ENCODE measurements at regions not wholly inside any gene's neighbourhood (a gene's known extent, or its start where the extent isn't known, plus 50 kb on each side); places are given as distances from the start of the nearest gene placed in this dataset.
A peak's percentile ranks its signal among the peaks of the same experiment; 100 is the strongest.

GRCh38 chr3:188060264-188060835, 93.6 kb upstream of the LPP start:
- no peak overlapping the region for H3K4me3 ChIP-seq (ENCODE audit: low read depth, low read length)
- DNase-seq (ENCODE audit: low read depth), result no peak
- TF ChIP-seq CTCF (conservative IDR thresholded peaks at IDR 0.05; ENCODE audit: low read depth, low read length), result no peak

DNA sequence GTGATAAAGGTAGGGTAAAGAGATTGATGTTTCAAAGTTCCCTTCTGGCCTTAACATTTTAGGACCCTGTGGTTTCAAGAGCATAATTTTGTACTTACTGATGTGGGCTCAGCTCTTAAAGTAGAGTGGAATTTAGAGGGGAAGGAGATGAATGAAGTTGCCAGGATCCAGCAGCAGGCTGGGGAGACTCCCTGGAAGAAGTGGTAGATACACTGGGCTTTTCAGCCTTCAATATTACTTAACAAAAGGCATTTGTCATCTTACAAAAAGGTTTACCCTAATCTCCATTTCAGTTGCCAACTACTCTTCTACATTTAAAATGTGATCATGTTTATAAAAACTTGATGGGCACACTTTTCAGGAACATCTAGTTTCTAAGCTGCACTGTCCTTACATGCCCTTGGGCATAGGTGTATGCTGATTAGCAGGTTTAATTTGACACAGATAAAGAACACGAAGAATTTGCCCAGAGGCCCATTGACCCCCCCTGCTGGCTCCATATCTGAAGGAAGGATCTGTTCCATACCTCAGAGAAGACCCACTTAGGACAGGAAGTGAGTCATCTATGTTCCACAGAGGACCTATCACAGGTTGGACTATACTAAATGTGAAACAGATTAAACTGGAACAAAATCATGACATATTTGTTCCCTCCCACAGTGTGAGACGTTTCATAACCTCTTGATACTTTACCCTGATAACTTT, 93.0 kb upstream of the LPP start:
- TF ChIP-seq CTCF (conservative IDR thresholded peaks at IDR 0.05; ENCODE audit: low read depth, low read length), result peak; percentile 33
- no peak overlapping the region for H3K4me3 ChIP-seq (ENCODE audit: low read depth, low read length)
- no peak for DNase-seq (ENCODE audit: low read depth)

DNA sequence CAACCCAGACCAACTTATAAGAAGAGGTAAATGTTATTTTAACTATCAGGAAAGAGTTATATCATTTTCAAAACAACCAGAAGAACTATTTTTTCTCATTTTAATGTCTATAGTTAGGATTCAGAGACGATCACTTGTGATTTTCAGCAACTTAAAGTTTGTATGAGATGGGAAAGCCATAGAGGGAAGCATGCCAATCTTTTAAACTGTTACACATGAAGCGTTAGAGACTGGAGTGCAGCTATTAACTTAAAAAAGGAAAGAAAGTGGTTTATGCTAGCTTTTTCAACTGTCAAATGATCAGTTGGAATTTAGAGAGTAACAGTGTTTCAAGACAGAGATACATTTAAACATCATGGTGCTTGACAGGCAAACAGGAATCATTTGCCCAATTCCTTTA, 91.7 kb upstream of the LPP start:
- no peak overlapping the region for H3K4me3 ChIP-seq (ENCODE audit: low read depth, low read length)
- DNase-seq (ENCODE audit: low read depth), result no peak
- TF ChIP-seq CTCF (conservative IDR thresholded peaks at IDR 0.05; ENCODE audit: low read depth, low read length), result no peak

DNA sequence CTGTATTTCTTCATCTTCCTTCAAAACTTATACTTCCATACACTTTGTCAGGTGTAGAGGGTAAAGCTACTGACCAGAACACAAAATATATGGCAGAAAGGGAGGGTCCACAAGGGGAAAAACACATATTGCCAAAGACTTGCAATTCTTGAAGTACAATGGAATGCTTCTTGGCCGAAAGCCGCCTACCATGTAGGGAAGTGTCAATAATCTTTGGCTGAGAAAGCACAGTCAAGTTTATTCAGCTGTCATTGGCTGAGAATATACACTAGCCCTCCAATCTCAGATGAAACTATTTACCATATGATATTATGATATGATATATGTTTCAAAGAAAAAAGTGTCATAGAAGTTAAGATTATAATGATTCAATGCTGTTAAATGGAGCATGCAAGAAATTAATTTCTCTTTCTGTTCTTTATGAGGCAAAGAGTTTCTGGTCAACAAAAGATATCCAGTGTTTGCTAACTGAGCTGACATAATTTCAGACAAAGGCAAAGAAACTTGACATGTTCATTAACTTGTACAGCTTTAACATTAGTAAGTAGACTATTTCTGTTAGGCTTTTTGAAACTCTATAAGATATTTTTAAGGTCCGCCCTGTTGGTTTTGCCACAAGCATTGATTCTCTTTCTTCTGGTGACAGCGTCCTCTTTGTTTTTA, 89.0 kb upstream of the LPP start:
- no peak for TF ChIP-seq CTCF (conservative IDR thresholded peaks at IDR 0.05; ENCODE audit: low read depth, low read length)
- no peak for DNase-seq (ENCODE audit: low read depth)
- H3K4me3 ChIP-seq (ENCODE audit: low read depth, low read length), result no peak overlapping the region

- no peak overlapping the region for H3K4me3 ChIP-seq (ENCODE audit: low read depth, low read length)
- TF ChIP-seq CTCF (conservative IDR thresholded peaks at IDR 0.05; ENCODE audit: low read depth, low read length), result no peak
- DNase-seq (ENCODE audit: low read depth), result no peak
These were observed 87.8 kb upstream of the LPP start for GRCh38 chr3:188066141-188066540.

DNA sequence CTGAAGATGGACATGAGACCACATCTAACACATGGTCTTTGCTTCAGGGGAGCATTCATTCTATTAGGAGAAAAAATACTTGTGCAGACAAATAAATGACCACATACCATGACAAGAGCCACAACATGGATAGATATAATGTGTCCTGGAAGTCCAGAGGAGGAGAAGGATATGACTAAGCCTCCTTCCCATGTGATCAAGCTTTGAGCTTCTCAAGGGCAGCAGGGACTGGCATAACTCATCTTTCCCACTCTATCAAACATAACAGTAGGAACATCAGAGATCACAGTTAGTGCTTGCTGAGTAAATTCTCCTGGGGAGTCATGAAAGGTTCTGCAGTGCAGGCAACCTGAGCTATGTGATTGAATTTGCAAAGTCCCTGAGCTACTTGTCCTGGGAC, 86.0 kb upstream of the LPP start:
- no peak for TF ChIP-seq CTCF (conservative IDR thresholded peaks at IDR 0.05; ENCODE audit: low read depth, low read length)
- H3K4me3 ChIP-seq (ENCODE audit: low read depth, low read length), result no peak overlapping the region
- no peak for DNase-seq (ENCODE audit: low read depth)
